SK-N-SH treated with all-trans-retinoic acid at 6 μM for 48 hours (cell line): ENCODE measurements at regions not wholly inside any gene's neighbourhood (a gene's known extent, or its start where the extent isn't known, plus 50 kb on each side); places are given as distances from the start of the nearest gene placed in this dataset.
A peak's percentile ranks its signal among the peaks of the same experiment; 100 is the strongest.

Experiments used
- ATAC-seq: fragments of 200-7000 bp; cut with Tn5 transposase; 3 replicates; pipeline ENCODE4 v1.9.1; 2020; ENCODE audit warnings: mild to moderate bottlenecking, moderate library complexity
- ARNTL ChIP-seq: fragments of 450-650 bp; formaldehyde crosslinking; IDR thresholded peaks from 2 replicates; pipeline ENCODE4 v1.5.0; 2020; ENCODE audit warnings: low read depth, mild to moderate bottlenecking, moderate library complexity, borderline replicate concordance
- BACH2 ChIP-seq: fragments of 250-450 bp; sonication (Bioruptor Pico); IDR thresholded peaks from 2 replicates; pipeline ENCODE4 v1.9.0; 2021; ENCODE audit warnings: mild to moderate bottlenecking, borderline replicate concordance
- CSDC2 ChIP-seq: fragments of 250-450 bp; sonication (Bioruptor Pico); IDR thresholded peaks from 2 replicates; pipeline ENCODE4 v1.5.0; 2020; ENCODE audit warnings: mild to moderate bottlenecking, moderate library complexity
- ESRRG ChIP-seq: fragments of 250-450 bp; sonication (Bioruptor Pico); IDR thresholded peaks from 2 replicates; pipeline ENCODE4 v1.6.1; 2021; ENCODE audit warnings: mild to moderate bottlenecking
- GLIS3 ChIP-seq: fragments of 250-450 bp; sonication (Bioruptor Pico); IDR thresholded peaks from 2 replicates; pipeline ENCODE4 v1.5.0; 2020; ENCODE audit warnings: mild to moderate bottlenecking, moderate library complexity
- ISL1 ChIP-seq: fragments of 250-450 bp; sonication (Bioruptor Pico); IDR thresholded peaks from 2 replicates; pipeline ENCODE4 v2.1.2; 2022; ENCODE audit warnings: mild to moderate bottlenecking, moderate library complexity
- PPARA ChIP-seq: fragments of 250-450 bp; sonication (Bioruptor Pico); IDR thresholded peaks from 2 replicates; pipeline ENCODE4 v1.5.0; 2020; ENCODE audit warnings: mild to moderate bottlenecking, borderline replicate concordance
- RARB ChIP-seq: fragments of 250-450 bp; sonication (Bioruptor Pico); IDR thresholded peaks from 2 replicates; pipeline ENCODE4 v1.8.0; 2021; ENCODE audit warnings: mild to moderate bottlenecking, moderate library complexity
- TCF4 ChIP-seq: fragments of 250-450 bp; sonication (Bioruptor Pico); IDR thresholded peaks from 2 replicates; pipeline ENCODE4 v1.8.0; 2021; ENCODE audit warnings: mild to moderate bottlenecking, moderate library complexity, borderline replicate concordance
- TOX ChIP-seq: fragments of 250-450 bp; sonication (Bioruptor Pico); IDR thresholded peaks from 2 replicates; pipeline ENCODE4 v1.8.0; 2021; ENCODE audit warnings: mild to moderate bottlenecking, moderate library complexity, borderline replicate concordance
- ZFP3 ChIP-seq: fragments of 250-450 bp; sonication (Bioruptor Pico); IDR thresholded peaks from 2 replicates; pipeline ENCODE4 v1.5.0; 2020; ENCODE audit warnings: mild to moderate bottlenecking, moderate library complexity
- ZFP30 ChIP-seq: fragments of 450-650 bp; formaldehyde crosslinking; IDR thresholded peaks from 2 replicates; pipeline ENCODE4 v1.5.0; 2022; ENCODE audit warnings: mild to moderate bottlenecking, moderate library complexity
- ZNF565 ChIP-seq: fragments of 450-650 bp; formaldehyde crosslinking; conservative IDR thresholded peaks from 2 replicates; pipeline ENCODE4 v1.5.0; 2020; ENCODE audit warnings: low read depth, mild to moderate bottlenecking, moderate library complexity
- ZNF70 ChIP-seq: fragments of 450-650 bp; formaldehyde crosslinking; IDR thresholded peaks from 2 replicates; pipeline ENCODE4 v1.5.0; 2020; ENCODE audit warnings: mild to moderate bottlenecking, moderate library complexity
- ZNF8 ChIP-seq: fragments of 450-650 bp; formaldehyde crosslinking; IDR thresholded peaks from 2 replicates; pipeline ENCODE4 v1.5.0; 2020; ENCODE audit warnings: mild to moderate bottlenecking, moderate library complexity
- TF ChIP-seq, protein P1 (sequence below): fragments of 250-450 bp; sonication (Bioruptor Pico); IDR thresholded peaks from 2 replicates; pipeline ENCODE4 v1.8.0; 2021; ENCODE audit warnings: low read depth, mild to moderate bottlenecking, moderate library complexity, borderline replicate concordance
- TF ChIP-seq, protein P2 (sequence below): fragments of 250-450 bp; sonication (Bioruptor Pico); IDR thresholded peaks from 2 replicates; pipeline ENCODE4 v1.5.0; 2020; ENCODE audit warnings: mild to moderate bottlenecking, moderate library complexity
- TF ChIP-seq, protein P3 (sequence below): fragments of 250-450 bp; sonication (Bioruptor Pico); IDR thresholded peaks from 2 replicates; pipeline ENCODE4 v1.5.1; 2021; ENCODE audit warnings: mild to moderate bottlenecking, moderate library complexity
- TF ChIP-seq, protein P4 (sequence below): fragments of 250-450 bp; sonication (Bioruptor Pico); IDR thresholded peaks from 2 replicates; pipeline ENCODE4 v1.8.0; 2020; ENCODE audit warnings: mild to moderate bottlenecking, moderate library complexity, borderline replicate concordance

DNA sequence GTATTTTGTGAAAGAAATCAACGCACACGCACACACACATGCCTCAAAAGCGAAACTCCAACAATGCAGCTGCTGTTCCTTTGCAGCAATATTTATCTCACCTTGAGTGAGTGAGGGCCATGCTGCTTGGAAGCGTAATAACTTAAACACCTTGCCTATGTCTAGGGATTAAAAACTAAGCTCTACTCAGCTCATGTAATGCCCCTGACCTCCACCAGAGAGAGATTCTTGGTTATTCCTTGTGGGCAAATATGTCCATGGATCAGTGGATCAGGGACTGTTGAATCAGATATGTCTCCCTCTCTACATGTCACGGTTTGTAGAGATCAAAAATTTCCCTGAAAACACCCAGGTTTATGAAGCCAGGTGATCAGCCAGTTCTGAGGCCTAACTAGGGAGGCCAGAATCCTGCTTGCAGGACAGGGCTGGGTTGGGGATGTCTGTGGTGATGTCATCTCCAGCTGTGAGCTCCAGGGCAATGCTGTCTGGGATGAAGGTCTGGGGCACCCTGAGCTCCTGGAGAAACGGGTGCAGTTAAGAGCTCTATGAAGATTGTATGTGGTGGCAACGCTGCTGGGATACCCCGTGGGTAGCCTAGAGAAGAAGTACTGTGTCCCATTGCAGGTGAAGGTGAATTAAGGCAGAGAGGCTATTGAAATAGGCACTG lies 149.4 kb downstream of the KCNJ12 start:
- TF ChIP-seq ZNF8 (CRISPR knock-in tag) (no peak), ARNTL (CRISPR knock-in tag) (no peak), ZNF70 (CRISPR knock-in tag) (no peak)
- peak; percentile 35; the same call in 1 of the 3 replicates for ATAC-seq

DNA sequence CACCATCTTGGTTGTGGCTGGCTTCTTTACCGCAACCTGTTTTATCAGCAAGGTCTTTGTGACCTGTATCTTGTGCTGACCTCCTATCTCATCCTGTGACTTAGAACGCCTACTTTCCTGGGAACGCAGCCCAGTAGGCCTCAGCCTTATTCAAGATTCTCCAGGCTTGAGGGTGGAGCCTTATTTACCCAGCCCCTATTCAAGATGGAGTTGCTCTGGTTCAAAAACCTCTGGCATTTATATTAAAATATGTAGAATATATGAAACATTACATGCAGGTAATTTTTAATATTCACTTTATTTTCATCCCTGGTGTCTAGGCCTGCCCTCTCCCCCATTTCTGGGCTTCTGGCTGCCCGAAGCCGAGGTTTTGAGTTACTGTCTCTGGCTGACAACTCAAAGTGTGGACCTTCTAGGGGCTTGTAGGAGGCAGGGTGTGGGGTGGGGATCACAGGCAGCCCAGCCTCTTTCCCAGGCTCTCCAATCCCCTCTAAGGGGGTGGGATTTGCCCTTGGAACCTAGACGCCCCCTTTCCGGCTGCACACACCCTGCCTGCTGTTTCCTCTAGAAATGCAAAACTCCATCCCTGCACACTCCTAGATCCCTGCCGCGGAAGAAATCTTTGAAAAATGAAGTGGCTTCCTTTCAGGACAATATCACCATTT lies 152.0 kb downstream of the KCNJ12 start:
- ATAC-seq = no peak
- TF ChIP-seq ZNF70 (CRISPR knock-in tag) = no peak
- no peak for TF ChIP-seq RARB (CRISPR knock-in tag)
- no peak for TF ChIP-seq CSDC2 (CRISPR knock-in tag)
- no peak for TF ChIP-seq ESRRG (CRISPR knock-in tag)
- TF ChIP-seq, protein P1, sequence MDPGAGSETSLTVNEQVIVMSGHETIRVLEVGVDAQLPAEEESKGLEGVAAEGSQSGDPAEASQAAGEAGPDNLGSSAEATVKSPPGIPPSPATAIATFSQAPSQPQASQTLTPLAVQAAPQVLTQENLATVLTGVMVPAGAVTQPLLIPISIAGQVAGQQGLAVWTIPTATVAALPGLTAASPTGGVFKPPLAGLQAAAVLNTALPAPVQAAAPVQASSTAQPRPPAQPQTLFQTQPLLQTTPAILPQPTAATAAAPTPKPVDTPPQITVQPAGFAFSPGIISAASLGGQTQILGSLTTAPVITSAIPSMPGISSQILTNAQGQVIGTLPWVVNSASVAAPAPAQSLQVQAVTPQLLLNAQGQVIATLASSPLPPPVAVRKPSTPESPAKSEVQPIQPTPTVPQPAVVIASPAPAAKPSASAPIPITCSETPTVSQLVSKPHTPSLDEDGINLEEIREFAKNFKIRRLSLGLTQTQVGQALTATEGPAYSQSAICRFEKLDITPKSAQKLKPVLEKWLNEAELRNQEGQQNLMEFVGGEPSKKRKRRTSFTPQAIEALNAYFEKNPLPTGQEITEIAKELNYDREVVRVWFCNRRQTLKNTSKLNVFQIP (CRISPR knock-in tag) = no peak
- TF ChIP-seq, protein P2, sequence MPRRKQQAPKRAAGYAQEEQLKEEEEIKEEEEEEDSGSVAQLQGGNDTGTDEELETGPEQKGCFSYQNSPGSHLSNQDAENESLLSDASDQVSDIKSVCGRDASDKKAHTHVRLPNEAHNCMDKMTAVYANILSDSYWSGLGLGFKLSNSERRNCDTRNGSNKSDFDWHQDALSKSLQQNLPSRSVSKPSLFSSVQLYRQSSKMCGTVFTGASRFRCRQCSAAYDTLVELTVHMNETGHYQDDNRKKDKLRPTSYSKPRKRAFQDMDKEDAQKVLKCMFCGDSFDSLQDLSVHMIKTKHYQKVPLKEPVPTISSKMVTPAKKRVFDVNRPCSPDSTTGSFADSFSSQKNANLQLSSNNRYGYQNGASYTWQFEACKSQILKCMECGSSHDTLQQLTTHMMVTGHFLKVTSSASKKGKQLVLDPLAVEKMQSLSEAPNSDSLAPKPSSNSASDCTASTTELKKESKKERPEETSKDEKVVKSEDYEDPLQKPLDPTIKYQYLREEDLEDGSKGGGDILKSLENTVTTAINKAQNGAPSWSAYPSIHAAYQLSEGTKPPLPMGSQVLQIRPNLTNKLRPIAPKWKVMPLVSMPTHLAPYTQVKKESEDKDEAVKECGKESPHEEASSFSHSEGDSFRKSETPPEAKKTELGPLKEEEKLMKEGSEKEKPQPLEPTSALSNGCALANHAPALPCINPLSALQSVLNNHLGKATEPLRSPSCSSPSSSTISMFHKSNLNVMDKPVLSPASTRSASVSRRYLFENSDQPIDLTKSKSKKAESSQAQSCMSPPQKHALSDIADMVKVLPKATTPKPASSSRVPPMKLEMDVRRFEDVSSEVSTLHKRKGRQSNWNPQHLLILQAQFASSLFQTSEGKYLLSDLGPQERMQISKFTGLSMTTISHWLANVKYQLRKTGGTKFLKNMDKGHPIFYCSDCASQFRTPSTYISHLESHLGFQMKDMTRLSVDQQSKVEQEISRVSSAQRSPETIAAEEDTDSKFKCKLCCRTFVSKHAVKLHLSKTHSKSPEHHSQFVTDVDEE (CRISPR knock-in tag) = no peak
- no peak for TF ChIP-seq ZNF8 (CRISPR knock-in tag)
- TF ChIP-seq, protein P3, sequence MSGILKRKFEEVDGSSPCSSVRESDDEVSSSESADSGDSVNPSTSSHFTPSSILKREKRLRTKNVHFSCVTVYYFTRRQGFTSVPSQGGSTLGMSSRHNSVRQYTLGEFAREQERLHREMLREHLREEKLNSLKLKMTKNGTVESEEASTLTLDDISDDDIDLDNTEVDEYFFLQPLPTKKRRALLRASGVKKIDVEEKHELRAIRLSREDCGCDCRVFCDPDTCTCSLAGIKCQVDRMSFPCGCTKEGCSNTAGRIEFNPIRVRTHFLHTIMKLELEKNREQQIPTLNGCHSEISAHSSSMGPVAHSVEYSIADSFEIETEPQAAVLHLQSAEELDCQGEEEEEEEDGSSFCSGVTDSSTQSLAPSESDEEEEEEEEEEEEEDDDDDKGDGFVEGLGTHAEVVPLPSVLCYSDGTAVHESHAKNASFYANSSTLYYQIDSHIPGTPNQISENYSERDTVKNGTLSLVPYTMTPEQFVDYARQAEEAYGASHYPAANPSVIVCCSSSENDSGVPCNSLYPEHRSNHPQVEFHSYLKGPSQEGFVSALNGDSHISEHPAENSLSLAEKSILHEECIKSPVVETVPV (CRISPR knock-in tag) = no peak
- no peak for TF ChIP-seq GLIS3
- no peak for TF ChIP-seq TCF4
- no peak for TF ChIP-seq ARNTL (CRISPR knock-in tag)
- no peak for TF ChIP-seq BACH2 (CRISPR knock-in tag)
- TF ChIP-seq, all 23 proteins: peak for 0

DNA sequence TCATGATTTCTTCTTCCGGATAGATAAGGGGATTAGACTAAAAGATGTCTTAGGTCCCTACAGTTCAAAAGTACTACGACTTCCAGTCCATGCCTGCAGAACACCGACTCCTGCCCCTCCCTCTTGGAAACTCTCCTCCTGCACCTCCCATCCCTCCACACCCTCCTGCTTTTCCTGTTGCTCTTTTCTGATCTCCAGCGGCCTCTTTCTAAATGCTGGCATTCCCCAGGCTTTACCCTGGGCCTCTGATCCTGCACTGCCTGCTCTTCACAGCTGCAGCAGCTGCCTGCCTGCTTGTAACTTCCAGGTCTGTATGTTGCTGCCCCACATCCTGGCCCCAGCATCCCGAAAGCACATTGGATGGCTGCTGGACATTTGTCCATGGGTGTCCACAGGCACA lies 154.2 kb downstream of the KCNJ12 start:
- ATAC-seq = no peak
- TF ChIP-seq BACH2 (CRISPR knock-in tag) (no peak), GLIS3 (no peak), ZNF70 (CRISPR knock-in tag) (no peak), PPARA (CRISPR knock-in tag) (no peak)
- TF ChIP-seq, protein P4, sequence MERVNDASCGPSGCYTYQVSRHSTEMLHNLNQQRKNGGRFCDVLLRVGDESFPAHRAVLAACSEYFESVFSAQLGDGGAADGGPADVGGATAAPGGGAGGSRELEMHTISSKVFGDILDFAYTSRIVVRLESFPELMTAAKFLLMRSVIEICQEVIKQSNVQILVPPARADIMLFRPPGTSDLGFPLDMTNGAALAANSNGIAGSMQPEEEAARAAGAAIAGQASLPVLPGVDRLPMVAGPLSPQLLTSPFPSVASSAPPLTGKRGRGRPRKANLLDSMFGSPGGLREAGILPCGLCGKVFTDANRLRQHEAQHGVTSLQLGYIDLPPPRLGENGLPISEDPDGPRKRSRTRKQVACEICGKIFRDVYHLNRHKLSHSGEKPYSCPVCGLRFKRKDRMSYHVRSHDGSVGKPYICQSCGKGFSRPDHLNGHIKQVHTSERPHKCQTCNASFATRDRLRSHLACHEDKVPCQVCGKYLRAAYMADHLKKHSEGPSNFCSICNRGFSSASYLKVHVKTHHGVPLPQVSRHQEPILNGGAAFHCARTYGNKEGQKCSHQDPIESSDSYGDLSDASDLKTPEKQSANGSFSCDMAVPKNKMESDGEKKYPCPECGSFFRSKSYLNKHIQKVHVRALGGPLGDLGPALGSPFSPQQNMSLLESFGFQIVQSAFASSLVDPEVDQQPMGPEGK (CRISPR knock-in tag) = no peak

DNA sequence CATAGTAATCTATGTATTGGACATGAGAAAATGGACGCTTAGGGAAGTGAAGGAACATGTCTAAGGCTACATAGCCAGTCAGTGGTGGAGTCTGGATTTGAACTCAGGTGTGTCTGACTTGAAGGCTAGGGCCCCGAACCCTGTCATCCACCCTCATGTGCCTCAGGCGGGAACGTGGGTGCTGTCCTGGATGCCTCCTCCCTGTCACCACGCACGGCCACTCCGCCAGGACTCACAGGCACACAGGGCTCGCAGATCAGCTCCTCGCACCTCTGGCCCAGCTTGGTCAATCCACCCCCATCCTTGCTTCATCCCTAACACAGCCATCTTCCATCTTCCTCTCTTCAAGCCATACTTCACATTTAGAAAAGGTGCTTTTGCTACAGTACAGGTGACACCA lies 154.7 kb downstream of the KCNJ12 start:
- TF ChIP-seq ZFP30 (no peak), RARB (CRISPR knock-in tag) (no peak), PPARA (CRISPR knock-in tag) (no peak)
- TF ChIP-seq, all 23 proteins: peak for 0
- no peak for ATAC-seq

DNA sequence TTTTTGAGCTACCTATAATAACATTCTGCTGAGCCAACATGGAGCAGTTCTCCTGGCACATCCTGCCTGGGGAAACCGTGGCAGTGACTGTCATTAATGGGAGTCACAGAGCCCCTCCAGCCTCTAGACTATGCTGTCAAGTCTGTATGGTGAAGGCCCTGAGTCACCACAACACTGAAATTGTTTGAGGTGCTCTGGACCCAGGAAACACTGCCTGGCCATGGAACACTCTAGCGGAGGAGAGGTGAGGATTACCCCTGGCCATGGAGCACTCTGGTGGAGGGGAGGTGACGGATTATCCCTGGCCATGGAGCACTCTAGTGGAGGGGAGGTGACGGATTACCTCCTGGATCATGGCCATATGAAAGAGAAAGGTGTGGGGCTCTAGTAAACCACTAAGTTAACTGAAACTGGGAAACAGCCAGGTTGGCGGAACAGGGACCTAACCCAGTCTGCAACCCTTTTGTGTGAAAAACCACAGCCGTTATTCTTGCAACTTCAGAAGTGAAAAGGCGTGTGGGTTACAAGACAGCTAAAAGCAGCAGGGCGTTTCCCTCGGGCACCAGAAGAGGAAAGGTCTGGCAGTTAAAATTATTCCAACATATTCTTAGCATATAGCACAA lies 156.7 kb downstream of the KCNJ12 start:
- no peak for ATAC-seq
- TF ChIP-seq, protein P1 (CRISPR knock-in tag) = no peak
- TF ChIP-seq ZNF565 (CRISPR knock-in tag) (no peak), ZNF70 (CRISPR knock-in tag) (no peak), PPARA (CRISPR knock-in tag) (no peak), ISL1 (CRISPR knock-in tag) (no peak), TOX (no peak), ARNTL (CRISPR knock-in tag) (no peak), ZFP3 (CRISPR knock-in tag) (no peak), ZNF8 (CRISPR knock-in tag) (no peak), RARB (CRISPR knock-in tag) (no peak), ESRRG (CRISPR knock-in tag) (no peak)
- TF ChIP-seq, protein P4 (CRISPR knock-in tag) = no peak
